Loucy (cell line): ENCODE measurements at regions not wholly inside any gene's neighbourhood (a gene's known extent, or its start where the extent isn't known, plus 50 kb on each side); places are given as distances from the start of the nearest gene placed in this dataset.
"Not testable (repeated sequence)": the region's sequence is repeated elsewhere in the genome, so short reads cannot be mapped to it uniquely, and the experiment has no call there.

Experiments used
- H2AFZ ChIP-seq: fragments of 200-600 bp; sonication (generic); 2 replicates; pipeline ENCODE4 v1.6.0; 2016; ENCODE audit warnings: antibody characterized with exemption, mild to moderate bottlenecking, low read length, moderate library complexity
- H3F3A ChIP-seq: fragments of 200-600 bp; 2 replicates; pipeline ENCODE4 v1.6.0; 2016; ENCODE audit warnings: antibody characterized with exemption, low read depth, mild to moderate bottlenecking
- H3K27me3 ChIP-seq: fragments of 200-600 bp; sonication (generic); 2 replicates; pipeline ENCODE4 v1.6.1; 2014; ENCODE audit warnings: low read length, mild to moderate bottlenecking; ENCODE audit not compliant: insufficient read depth, poor library complexity, severe bottlenecking
- H3K36me3 ChIP-seq: fragments of 200-600 bp; sonication (generic); 2 replicates; pipeline ENCODE4 v1.6.1; 2016; ENCODE audit warnings: low read length; ENCODE audit not compliant: insufficient read depth
- H3K4me1 ChIP-seq: fragments of 200-600 bp; sonication (generic); 2 replicates; pipeline ENCODE4 v1.5.1; 2014; ENCODE audit warnings: low read length, mild to moderate bottlenecking; ENCODE audit not compliant: insufficient read depth, poor library complexity, severe bottlenecking
- H3K4me2 ChIP-seq: fragments of 200-600 bp; sonication (generic); 2 replicates; pipeline ENCODE4 v1.6.0; 2014; ENCODE audit warnings: antibody characterized with exemption, low read length, low read depth, mild to moderate bottlenecking; ENCODE audit not compliant: poor library complexity, severe bottlenecking
- H3K4me3 ChIP-seq: fragments of 200-600 bp; sonication (generic); 2 replicates; pipeline ENCODE4 v1.5.1; 2014; ENCODE audit warnings: low read length, mild to moderate bottlenecking, mixed read lengths; ENCODE audit not compliant: poor library complexity, severe bottlenecking
- H3K79me2 ChIP-seq: fragments of 200-600 bp; sonication (generic); 2 replicates; pipeline ENCODE4 v1.6.1; 2014; ENCODE audit warnings: low read length; ENCODE audit not compliant: insufficient read depth
- H3K9ac ChIP-seq: fragments of 200-600 bp; sonication (generic); 2 replicates; pipeline ENCODE4 v1.6.0; 2014; ENCODE audit warnings: mild to moderate bottlenecking, low read depth, low read length, moderate library complexity; ENCODE audit not compliant: poor library complexity, severe bottlenecking
- H3K9me2 ChIP-seq: fragments of 200-600 bp; sonication (generic); replicated peaks from 2 replicates; pipeline ENCODE4 v1.6.1; 2016; ENCODE audit warnings: low read depth, low read length, mixed read lengths
- H3K9me3 ChIP-seq: fragments of 200-600 bp; sonication (generic); 2 replicates; pipeline ENCODE4 v1.6.1; 2014; ENCODE audit warnings: mild to moderate bottlenecking, antibody characterized with exemption, low read length, low read depth; ENCODE audit not compliant: insufficient read depth
- H4K20me1 ChIP-seq: fragments of 200-600 bp; sonication (generic); 2 replicates; pipeline ENCODE4 v1.6.0; 2014; ENCODE audit warnings: antibody characterized with exemption, low read length, mild to moderate bottlenecking; ENCODE audit not compliant: insufficient read depth, poor library complexity, severe bottlenecking
- EZH2phosphoT487 ChIP-seq: fragments of 200-600 bp; IDR thresholded peaks from 2 replicates; pipeline ENCODE4 v1.6.1; 2018; ENCODE audit warnings: antibody characterized with exemption, mild to moderate bottlenecking, moderate library complexity, borderline replicate concordance
- TF ChIP-seq, protein P1 (sequence below): fragments of 200-600 bp; sonication (generic); conservative IDR thresholded peaks from 2 replicates; pipeline ENCODE4 v1.5.1; 2014; ENCODE audit warnings: mild to moderate bottlenecking, antibody characterized with exemption, low read length

DNA sequence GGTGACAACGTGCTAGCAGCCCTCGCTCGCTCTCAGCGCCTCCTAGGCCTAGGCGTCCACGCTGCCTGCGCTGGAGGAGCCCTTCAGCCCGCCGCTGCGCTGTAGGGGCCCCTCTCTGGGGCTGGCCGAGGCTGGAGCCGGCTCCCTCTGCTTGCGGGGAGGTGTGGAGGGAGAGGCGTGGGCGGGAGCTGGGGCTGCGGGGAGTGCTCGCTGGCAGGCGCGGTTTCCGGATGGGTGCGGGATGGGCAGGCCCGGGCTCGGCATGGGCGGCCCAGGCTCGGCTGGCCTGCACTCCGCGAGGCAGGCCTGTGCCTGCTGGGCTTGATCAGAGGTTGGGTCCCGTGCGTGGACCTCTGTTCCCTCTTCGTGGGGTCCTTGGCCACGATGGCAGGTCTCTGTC lies 472.6 kb downstream of the PRR16 start:
- TF ChIP-seq EZH2phosphoT487, result no peak
- TF ChIP-seq, protein P1, sequence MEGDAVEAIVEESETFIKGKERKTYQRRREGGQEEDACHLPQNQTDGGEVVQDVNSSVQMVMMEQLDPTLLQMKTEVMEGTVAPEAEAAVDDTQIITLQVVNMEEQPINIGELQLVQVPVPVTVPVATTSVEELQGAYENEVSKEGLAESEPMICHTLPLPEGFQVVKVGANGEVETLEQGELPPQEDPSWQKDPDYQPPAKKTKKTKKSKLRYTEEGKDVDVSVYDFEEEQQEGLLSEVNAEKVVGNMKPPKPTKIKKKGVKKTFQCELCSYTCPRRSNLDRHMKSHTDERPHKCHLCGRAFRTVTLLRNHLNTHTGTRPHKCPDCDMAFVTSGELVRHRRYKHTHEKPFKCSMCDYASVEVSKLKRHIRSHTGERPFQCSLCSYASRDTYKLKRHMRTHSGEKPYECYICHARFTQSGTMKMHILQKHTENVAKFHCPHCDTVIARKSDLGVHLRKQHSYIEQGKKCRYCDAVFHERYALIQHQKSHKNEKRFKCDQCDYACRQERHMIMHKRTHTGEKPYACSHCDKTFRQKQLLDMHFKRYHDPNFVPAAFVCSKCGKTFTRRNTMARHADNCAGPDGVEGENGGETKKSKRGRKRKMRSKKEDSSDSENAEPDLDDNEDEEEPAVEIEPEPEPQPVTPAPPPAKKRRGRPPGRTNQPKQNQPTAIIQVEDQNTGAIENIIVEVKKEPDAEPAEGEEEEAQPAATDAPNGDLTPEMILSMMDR, result no peak
- no peaks in the 10 kb centered on the region for H3K79me2 ChIP-seq

GRCh38 chr5:120938604-120939003 lies 474.5 kb downstream of the PRR16 start:
- Histone ChIP-seq H3K9ac (no peak overlapping the region), H3K27me3 (no peaks in the 10 kb centered on the region), H4K20me1 (no peaks in the 10 kb centered on the region), H3K4me3 (no peak overlapping the region), H3K9me2 (no peaks in the 10 kb centered on the region), H3F3A (no peaks in the 10 kb centered on the region), H3K36me3 (no peaks in the 10 kb centered on the region), H3K79me2 (no peaks in the 10 kb centered on the region), H3K4me1 (no peaks in the 10 kb centered on the region), H2AFZ (no peak overlapping the region), H3K9me3 (no peaks in the 10 kb centered on the region), H3K4me2 (no peak overlapping the region)
- TF ChIP-seq, protein P1, result no peak
- no peak for TF ChIP-seq EZH2phosphoT487

More for the DNA sequence above, 472.6 kb downstream of the PRR16 start:
- H3K9me3 ChIP-seq, result no peaks in the 10 kb centered on the region
- no peak overlapping the region for H3K4me3 ChIP-seq
- H3K9ac ChIP-seq, result no peak overlapping the region
- no peaks in the 10 kb centered on the region for H3K9me2 ChIP-seq
- no peaks in the 10 kb centered on the region for H3K27me3 ChIP-seq
- H2AFZ ChIP-seq, result no peak overlapping the region
- H3K4me1 ChIP-seq, result no peaks in the 10 kb centered on the region
- H4K20me1 ChIP-seq, result no peaks in the 10 kb centered on the region
- no peaks in the 10 kb centered on the region for H3K36me3 ChIP-seq
- no peak overlapping the region for H3K4me2 ChIP-seq
- H3F3A ChIP-seq, result no peaks in the 10 kb centered on the region

DNA sequence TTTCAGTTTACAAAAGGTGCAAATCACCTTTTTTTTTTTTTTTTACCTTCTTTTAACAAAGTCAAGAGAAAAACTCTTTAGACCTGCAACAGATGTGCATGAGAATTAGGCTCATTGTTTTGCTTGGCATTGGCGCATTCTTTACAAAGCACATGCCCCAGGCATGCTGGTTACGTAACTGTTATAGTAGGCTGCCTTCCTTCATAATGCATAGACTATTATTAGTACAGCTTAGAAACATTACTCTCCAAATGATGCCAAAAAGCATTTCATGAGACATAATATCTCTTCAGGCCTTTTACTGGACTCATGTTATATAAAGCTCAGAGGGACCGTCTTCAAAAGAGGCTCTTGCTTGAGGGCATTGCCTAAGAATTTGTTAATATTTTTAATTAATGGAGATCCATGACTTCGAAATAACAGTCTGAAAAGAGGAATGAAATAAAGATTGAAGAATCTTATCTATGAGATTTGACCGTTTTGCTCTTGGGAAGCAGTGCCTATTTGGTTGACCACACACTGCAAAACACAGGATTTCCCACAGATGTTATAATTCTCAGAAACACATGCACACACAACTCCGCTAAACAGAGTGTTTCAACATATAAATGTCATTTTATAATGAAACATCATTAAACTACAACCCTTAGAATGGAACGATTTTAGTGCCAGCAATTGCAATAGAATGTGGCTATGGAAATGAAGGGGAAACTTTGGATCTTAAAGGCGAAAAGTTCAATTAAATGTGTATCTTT lies 478.7 kb downstream of the PRR16 start:
- no peaks in the 10 kb centered on the region for H3K79me2 ChIP-seq

DNA sequence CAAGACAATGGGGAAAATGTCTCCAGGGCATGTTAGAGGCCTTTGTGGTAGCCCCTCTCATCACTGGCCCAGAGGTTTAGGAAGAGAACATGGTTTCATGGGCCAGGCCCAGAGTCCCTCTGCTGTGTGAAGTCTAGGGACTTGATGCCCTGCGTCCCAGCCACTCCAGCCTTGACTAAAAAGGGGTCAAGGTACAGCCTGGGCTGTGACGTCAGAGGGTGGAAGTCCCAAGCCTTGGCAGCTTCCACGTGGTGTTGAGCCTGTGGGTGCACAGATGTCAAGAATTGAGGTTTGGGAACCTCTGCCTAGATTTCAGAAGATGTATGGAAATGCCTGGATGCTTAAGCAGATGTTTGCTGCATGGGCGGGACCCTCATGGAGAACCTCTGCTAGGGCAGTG lies 485.5 kb downstream of the PRR16 start:
- H3K4me2 ChIP-seq, H3K79me2 ChIP-seq, H3K9me2 ChIP-seq, H3F3A ChIP-seq, H4K20me1 ChIP-seq, H3K9ac ChIP-seq, H3K9me3 ChIP-seq, H3K4me3 ChIP-seq, H3K4me1 ChIP-seq, H3K36me3 ChIP-seq, H2AFZ ChIP-seq, H3K27me3 ChIP-seq: not testable (repeated sequence)

More for the DNA sequence above, 478.7 kb downstream of the PRR16 start:
- no peaks in the 10 kb centered on the region for H4K20me1 ChIP-seq
- no peak overlapping the region for H3K9ac ChIP-seq
- no peaks in the 10 kb centered on the region for H3K9me2 ChIP-seq
- no peak overlapping the region for H2AFZ ChIP-seq
- H3K4me3 ChIP-seq, result no peak overlapping the region
- TF ChIP-seq, protein P1, result no peak
- no peak for TF ChIP-seq EZH2phosphoT487
- no peaks in the 10 kb centered on the region for H3K9me3 ChIP-seq
- H3K4me1 ChIP-seq, result no peaks in the 10 kb centered on the region
- no peaks in the 10 kb centered on the region for H3K36me3 ChIP-seq
- no peaks in the 10 kb centered on the region for H3F3A ChIP-seq
- H3K27me3 ChIP-seq, result no peaks in the 10 kb centered on the region
- no peak overlapping the region for H3K4me2 ChIP-seq

GRCh38 chr5:120953445-120953844 lies 489.3 kb downstream of the PRR16 start:
- H3K27me3 ChIP-seq, H4K20me1 ChIP-seq, H3K9me3 ChIP-seq, H3K36me3 ChIP-seq, H3F3A ChIP-seq, H3K4me1 ChIP-seq, H3K4me3 ChIP-seq, H3K79me2 ChIP-seq, H3K4me2 ChIP-seq, H3K9me2 ChIP-seq, H3K9ac ChIP-seq, H2AFZ ChIP-seq: not testable (repeated sequence)
